ENCODE measurements at regions not wholly inside any gene's neighbourhood (a gene's known extent, or its start where the extent isn't known, plus 50 kb on each side); places are given as distances from the start of the nearest gene placed in this dataset.

DNA sequence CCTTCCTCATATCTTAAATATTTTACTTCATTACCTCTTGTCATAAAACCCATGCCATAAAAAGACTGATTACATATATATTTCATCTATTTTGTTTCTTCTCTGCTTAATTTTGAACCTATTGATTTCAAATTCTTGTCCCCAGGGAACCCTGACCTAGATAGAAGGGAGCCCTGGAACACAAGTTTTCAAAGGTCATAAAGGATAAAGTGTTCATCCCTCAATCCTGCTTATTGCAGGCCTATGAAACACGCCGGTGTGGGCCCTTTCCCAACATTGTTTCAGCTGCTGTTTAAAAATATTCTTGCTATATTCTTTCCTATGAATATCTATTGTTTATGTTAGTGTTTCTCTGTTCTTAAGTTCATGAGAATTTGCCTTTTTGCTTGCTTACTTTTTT, 1389.5 kb upstream of the GBE1 start:
- no peak for TF ChIP-seq EZH2phosphoT487 (IDR thresholded peaks at IDR 0.05; ENCODE audit: borderline replicate concordance, low read length)
- TF ChIP-seq, protein P1, sequence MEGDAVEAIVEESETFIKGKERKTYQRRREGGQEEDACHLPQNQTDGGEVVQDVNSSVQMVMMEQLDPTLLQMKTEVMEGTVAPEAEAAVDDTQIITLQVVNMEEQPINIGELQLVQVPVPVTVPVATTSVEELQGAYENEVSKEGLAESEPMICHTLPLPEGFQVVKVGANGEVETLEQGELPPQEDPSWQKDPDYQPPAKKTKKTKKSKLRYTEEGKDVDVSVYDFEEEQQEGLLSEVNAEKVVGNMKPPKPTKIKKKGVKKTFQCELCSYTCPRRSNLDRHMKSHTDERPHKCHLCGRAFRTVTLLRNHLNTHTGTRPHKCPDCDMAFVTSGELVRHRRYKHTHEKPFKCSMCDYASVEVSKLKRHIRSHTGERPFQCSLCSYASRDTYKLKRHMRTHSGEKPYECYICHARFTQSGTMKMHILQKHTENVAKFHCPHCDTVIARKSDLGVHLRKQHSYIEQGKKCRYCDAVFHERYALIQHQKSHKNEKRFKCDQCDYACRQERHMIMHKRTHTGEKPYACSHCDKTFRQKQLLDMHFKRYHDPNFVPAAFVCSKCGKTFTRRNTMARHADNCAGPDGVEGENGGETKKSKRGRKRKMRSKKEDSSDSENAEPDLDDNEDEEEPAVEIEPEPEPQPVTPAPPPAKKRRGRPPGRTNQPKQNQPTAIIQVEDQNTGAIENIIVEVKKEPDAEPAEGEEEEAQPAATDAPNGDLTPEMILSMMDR (IDR thresholded peaks at IDR 0.05; ENCODE audit: low read depth, low read length, poor library complexity, severe bottlenecking) = no peak
